HCT116 (cell line): ENCODE measurements at regions not wholly inside any gene's neighbourhood (a gene's known extent, or its start where the extent isn't known, plus 50 kb on each side); places are given as distances from the start of the nearest gene placed in this dataset.
"Not testable (repeated sequence)": the region's sequence is repeated elsewhere in the genome, so short reads cannot be mapped to it uniquely, and the experiment has no call there.

ENCODE experiments used
- ATAC-seq: fragments of 200-7000 bp; cut with Tn5 transposase; 2 replicates; pipeline ENCODE4 v1.9.1; 2020; ENCODE audit warnings: mild to moderate bottlenecking, moderate library complexity
- BruUV-seq: library from RNA; stranded (reverse); fragments of 400-500 nt; replicated peaks from 2 replicates; lab custom pipeline; 2021; lab: Mats Ljungman, UMichigan
- CTCF ChIA-PET: fragments of 300-600 bp; sonication (Branson Sonifier 250); formaldehyde crosslinking; loops from one replicate; lab custom pipeline; 2021; ENCODE audit warnings: antibody characterized with exemption; lab: Charles Lee
- POLR2A ChIA-PET: fragments of 300-600, 350-600 bp; sonication (Branson Sonifier 250); formaldehyde crosslinking; loops from one replicate; lab custom pipeline; 2021; ENCODE audit warnings: antibody characterized with exemption; lab: Charles Lee
- RAD21 ChIA-PET, 2 experiments: fragments of 300-600 bp; sonication (Branson Sonifier 250); formaldehyde crosslinking; loops; one replicate each; lab custom pipeline; 2023; ENCODE audit warnings: low total read pairs in 2 of 2; ENCODE audit not compliant: uncharacterized antibody in 2 of 2, unreplicated experiment in 2 of 2, low non-redundant PET in 1 of 2; lab: Charles Lee
- DNase-seq: peaks from one replicate; pipeline ENCODE4 v3.0.0-alpha.2; 2010; ENCODE audit warnings: low read depth, low spot score
- H2AFZ ChIP-seq: fragments of 200-600 bp; shearing (Covaris generic), sonication (generic); 2 replicates; pipeline ENCODE4 v1.6.1; 2017; ENCODE audit warnings: low read depth, mixed run types, mixed read lengths, antibody characterized with exemption, low read length; ENCODE audit not compliant: poor library complexity, severe bottlenecking
- H3K27ac ChIP-seq: 2 replicates; pipeline ENCODE4 v1.5.1; 2012; ENCODE audit warnings: low read depth, low read length
- H3K27me3 ChIP-seq: fragments of 200-600 bp; sonication (generic); 2 replicates; pipeline ENCODE4 v1.6.1; 2016; ENCODE audit warnings: mixed run types, low read length, mixed read lengths; ENCODE audit not compliant: insufficient read depth
- H3K36me3 ChIP-seq, 2 experiments: fragments of 200-500 bp in 1 of 2; fragments of 200-600 bp in 1 of 2; sonication (Bioruptor generic) in 1 of 2; sonication (generic) in 1 of 2; 2 replicates each; pipeline versions ENCODE4 v1.5.1 to v1.6.1; 2014 to 2016; ENCODE audit warnings: low read length in 2 of 2, inconsistent platforms in 1 of 2, mixed read lengths in 1 of 2, mixed run types in 1 of 2; ENCODE audit not compliant: insufficient read depth in 2 of 2, control insufficient read depth in 1 of 2
- H3K4me1 ChIP-seq, 2 experiments: fragments of 200-600 bp in 1 of 2; sonication (generic) in 1 of 2; 2 replicates each; pipeline versions ENCODE4 v1.5.1 to v1.6.1; 2012 to 2017; ENCODE audit warnings: low read length in 2 of 2, inconsistent platforms in 1 of 2, mild to moderate bottlenecking in 1 of 2, mixed read lengths in 1 of 2, mixed run types in 1 of 2, moderate library complexity in 1 of 2; ENCODE audit not compliant: insufficient read depth in 2 of 2, control insufficient read depth in 1 of 2
- H3K4me2 ChIP-seq: fragments of 200-600 bp; sonication (generic); 2 replicates; pipeline ENCODE4 v1.6.1; 2017; ENCODE audit warnings: mixed run types, low read length, mixed read lengths
- H3K4me3 ChIP-seq, 2 experiments: fragments of 200-600 bp in 1 of 2; sonication (generic) in 1 of 2; replicated peaks in 1 of 2; 2 replicates each; pipeline ENCODE4 v1.5.1; 2011 to 2016; ENCODE audit warnings: low read length in 2 of 2, control low read depth in 1 of 2, low read depth in 1 of 2, mild to moderate bottlenecking in 1 of 2, mixed read lengths in 1 of 2, mixed run types in 1 of 2
- H3K79me2 ChIP-seq: fragments of 200-600 bp; sonication (generic); 2 replicates; pipeline ENCODE4 v1.6.1; 2017; ENCODE audit warnings: mild to moderate bottlenecking, mixed run types, low read length, moderate library complexity, mixed read lengths; ENCODE audit not compliant: insufficient read depth
- H3K9ac ChIP-seq: fragments of 200-600 bp; sonication (generic); 2 replicates; pipeline ENCODE4 v1.6.1; 2016; ENCODE audit warnings: low read length, mixed read lengths
- H3K9me2 ChIP-seq: fragments of 200-600 bp; sonication (generic), shearing (Covaris generic); 2 replicates; pipeline ENCODE4 v1.6.1; 2017; ENCODE audit warnings: mixed run types, mild to moderate bottlenecking, moderate library complexity; ENCODE audit not compliant: insufficient read depth
- H3K9me3 ChIP-seq, 2 experiments: fragments of 200-500 bp in 1 of 2; fragments of 200-600 bp in 1 of 2; sonication (Bioruptor generic) in 1 of 2; sonication (generic) in 1 of 2; 2 replicates each; pipeline ENCODE4 v1.6.1; 2014 to 2017; ENCODE audit warnings: low read length in 2 of 2, mixed read lengths in 2 of 2, inconsistent platforms in 1 of 2, low read depth in 1 of 2, mild to moderate bottlenecking in 1 of 2, mixed run types in 1 of 2, moderate library complexity in 1 of 2; ENCODE audit not compliant: control insufficient read depth in 1 of 2, insufficient read depth in 1 of 2
- H4K20me1 ChIP-seq: fragments of 200-600 bp; sonication (generic), shearing (Covaris generic); 2 replicates; pipeline ENCODE4 v1.6.1; 2017; ENCODE audit warnings: mixed run types, mild to moderate bottlenecking, moderate library complexity; ENCODE audit not compliant: insufficient read depth
- CTCF ChIP-seq, 3 experiments: fragments of 200-600 bp in 1 of 3; sonication (generic) in 1 of 3; IDR thresholded peaks in 2 of 3; conservative IDR thresholded peaks in 1 of 3; 2 replicates each; pipeline ENCODE4 v1.5.1; 2012 to 2017; ENCODE audit warnings: low read depth in 2 of 3, low read length in 2 of 3, antibody characterized with exemption in 1 of 3, borderline replicate concordance in 1 of 3, control low read depth in 1 of 3, mild to moderate bottlenecking in 1 of 3, mixed read lengths in 1 of 3, mixed run types in 1 of 3, moderate library complexity in 1 of 3; ENCODE audit not compliant: insufficient read depth in 1 of 3
- EGR1 ChIP-seq: IDR thresholded peaks from 2 replicates; pipeline ENCODE4 v1.6.1; 2012; ENCODE audit warnings: low read depth
- ELF1 ChIP-seq: IDR thresholded peaks from 2 replicates; pipeline ENCODE4 v1.6.1; 2012; ENCODE audit warnings: low read depth, borderline replicate concordance
- SP1 ChIP-seq: IDR thresholded peaks from 2 replicates; pipeline ENCODE4 v1.6.1; 2012; ENCODE audit warnings: low read depth
- SRF ChIP-seq: IDR thresholded peaks from 2 replicates; pipeline ENCODE4 v1.6.1; 2012; ENCODE audit warnings: low read depth
- TCF7L2 ChIP-seq: IDR thresholded peaks from 2 replicates; pipeline ENCODE4 v1.7.0; 2011; ENCODE audit warnings: borderline replicate concordance, inconsistent platforms; ENCODE audit not compliant: insufficient read depth, insufficient read length; ENCODE audit errors: extremely low read depth
- ZNF274 ChIP-seq: fragments of 200-500 bp; sonication (Bioruptor generic); IDR thresholded peaks from 2 replicates; pipeline ENCODE4 v1.6.1; 2014; ENCODE audit warnings: mild to moderate bottlenecking, low read depth, low read length, inconsistent platforms
- intact Hi-C: fragments of 100-400 bp; cut with micrococcal nuclease; formaldehyde crosslinking; loops from 2 replicates; pipeline ENCODE4 v1.10.0; 2022
- TF ChIP-seq, protein P1 (sequence below): IDR thresholded peaks from 2 replicates; pipeline ENCODE4 v1.6.1; 2011; ENCODE audit warnings: mild to moderate bottlenecking, low read length, moderate library complexity; ENCODE audit not compliant: insufficient replicate concordance; ENCODE audit errors: extremely low read depth
- TF ChIP-seq, protein P2 (sequence below): IDR thresholded peaks from 2 replicates; pipeline ENCODE4 v1.6.1; 2012

DNA sequence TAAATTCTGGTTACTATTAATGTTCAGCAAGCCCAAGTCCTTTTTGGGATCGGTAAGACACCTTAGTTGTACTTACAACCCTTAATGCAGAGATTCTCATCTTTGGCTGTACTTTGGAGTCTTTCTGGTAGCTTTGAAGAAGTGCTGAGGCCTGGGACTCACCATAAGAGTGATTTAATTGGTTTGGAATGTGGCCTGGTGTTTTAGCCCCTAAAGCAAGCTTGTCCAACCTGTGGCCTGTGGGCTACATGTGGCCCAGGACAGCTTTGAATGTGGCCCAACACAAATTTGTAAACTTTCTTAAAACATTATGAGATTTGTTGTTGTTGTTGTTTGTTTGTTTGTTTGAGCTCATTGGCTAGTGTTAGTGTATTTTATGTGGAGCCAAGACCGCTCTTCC lies 215.3 kb downstream of the ZIC5 start:
- ChIA-PET POLR2A (no interaction called here), RAD21 (no interaction called here), CTCF (no interaction called here)
- Histone ChIP-seq H3K9ac (no peak overlapping the region), H3K4me3 (no peak overlapping the region), H3K36me3 (no peaks in the 10 kb centered on the region), H3K79me2 (no peaks in the 10 kb centered on the region), H3K4me1 (peaks cover 4 to 8% of the 10 kb centered on the region in 2 experiments; a peak in 3 of 4 replicates), H3K27me3 (no peaks in the 10 kb centered on the region), H3K27ac (no peak overlapping the region), H4K20me1 (no peaks in the 10 kb centered on the region), H3K9me2 (no peaks in the 10 kb centered on the region), H3K4me2 (0 out of 2 replicates have a peak overlapping the region, but pooled peaks have one; percentile 8), H2AFZ (no peak overlapping the region), H3K9me3 (peaks cover 4% of the 10 kb centered on the region in 2 experiments; a peak in 2 of 4 replicates)
- intact Hi-C loops, result no loop called here
- TF ChIP-seq CTCF (IDR thresholded peaks at IDR 0.05 in 2 of 3, conservative IDR thresholded peaks at IDR 0.05 in 1 of 3; ENCODE audit: borderline replicate concordance in 1 of 3, insufficient read depth in 1 of 3, low read depth in 2 of 3, low read length in 2 of 3) (no peak), SRF (no peak), ZNF274 (no peak), ELF1 (no peak), EGR1 (no peak), TCF7L2 (no peak), SP1 (no peak)
- TF ChIP-seq, protein P1, sequence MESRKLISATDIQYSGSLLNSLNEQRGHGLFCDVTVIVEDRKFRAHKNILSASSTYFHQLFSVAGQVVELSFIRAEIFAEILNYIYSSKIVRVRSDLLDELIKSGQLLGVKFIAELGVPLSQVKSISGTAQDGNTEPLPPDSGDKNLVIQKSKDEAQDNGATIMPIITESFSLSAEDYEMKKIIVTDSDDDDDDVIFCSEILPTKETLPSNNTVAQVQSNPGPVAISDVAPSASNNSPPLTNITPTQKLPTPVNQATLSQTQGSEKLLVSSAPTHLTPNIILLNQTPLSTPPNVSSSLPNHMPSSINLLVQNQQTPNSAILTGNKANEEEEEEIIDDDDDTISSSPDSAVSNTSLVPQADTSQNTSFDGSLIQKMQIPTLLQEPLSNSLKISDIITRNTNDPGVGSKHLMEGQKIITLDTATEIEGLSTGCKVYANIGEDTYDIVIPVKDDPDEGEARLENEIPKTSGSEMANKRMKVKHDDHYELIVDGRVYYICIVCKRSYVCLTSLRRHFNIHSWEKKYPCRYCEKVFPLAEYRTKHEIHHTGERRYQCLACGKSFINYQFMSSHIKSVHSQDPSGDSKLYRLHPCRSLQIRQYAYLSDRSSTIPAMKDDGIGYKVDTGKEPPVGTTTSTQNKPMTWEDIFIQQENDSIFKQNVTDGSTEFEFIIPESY, result no peak
- TF ChIP-seq, protein P2, sequence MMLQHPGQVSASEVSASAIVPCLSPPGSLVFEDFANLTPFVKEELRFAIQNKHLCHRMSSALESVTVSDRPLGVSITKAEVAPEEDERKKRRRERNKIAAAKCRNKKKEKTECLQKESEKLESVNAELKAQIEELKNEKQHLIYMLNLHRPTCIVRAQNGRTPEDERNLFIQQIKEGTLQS, result no peak
- no peak for ATAC-seq
- BruUV-seq, result no TSS peak
- DNase-seq, result no peak

DNA sequence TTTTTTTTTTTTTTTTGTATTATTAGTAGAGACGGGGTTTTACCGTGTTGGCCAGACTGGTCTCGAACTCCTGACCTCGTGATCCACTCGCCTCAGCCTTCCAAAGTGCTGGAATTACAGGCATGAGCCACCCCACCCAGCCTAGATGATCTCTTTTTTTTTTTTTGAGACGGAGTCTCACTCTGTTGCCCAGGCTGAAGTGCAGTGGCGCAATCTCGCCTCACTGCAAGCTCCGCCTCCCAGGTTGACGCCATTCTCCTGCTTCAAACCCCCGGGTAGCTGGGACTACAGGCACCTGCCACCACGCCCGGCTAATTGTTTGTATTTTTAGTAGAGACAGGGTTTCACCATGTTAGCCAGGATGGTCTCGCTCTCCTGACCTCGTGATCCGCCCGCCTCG lies 216.8 kb downstream of the ZIC5 start:
- BruUV-seq, H2AFZ ChIP-seq, H3K79me2 ChIP-seq, H3K27me3 ChIP-seq, H3K9me2 ChIP-seq, H4K20me1 ChIP-seq, POLR2A ChIA-PET, H3K36me3 ChIP-seq, H3K9ac ChIP-seq, ATAC-seq, H3K4me2 ChIP-seq, H3K27ac ChIP-seq, intact Hi-C loops, H3K9me3 ChIP-seq, H3K4me1 ChIP-seq, DNase-seq, RAD21 ChIA-PET, CTCF ChIA-PET, H3K4me3 ChIP-seq: not testable (repeated sequence)
